AG04450 (cell line): ENCODE measurements at regions not wholly inside any gene's neighbourhood (a gene's known extent, or its start where the extent isn't known, plus 50 kb on each side); places are given as distances from the start of the nearest gene placed in this dataset.
"Not testable (repeated sequence)": the region's sequence is repeated elsewhere in the genome, so short reads cannot be mapped to it uniquely, and the experiment has no call there.

Experiments used
- CTCF ChIA-PET: fragments of 300-600, 350-600 bp; formaldehyde crosslinking; extraction: SDS; loops from one replicate; lab custom pipeline; 2022; ENCODE audit warnings: antibody characterized with exemption, inconsistent platforms; lab: Charles Lee
- POLR2A ChIA-PET: fragments of 350-600 bp; formaldehyde crosslinking; extraction: SDS; loops from one replicate; lab custom pipeline; 2021; ENCODE audit warnings: antibody characterized with exemption, inconsistent platforms; lab: Yijun Ruan, JAX
- DNase-seq: peaks from one replicate; pipeline ENCODE4 v3.0.0-alpha.2; 2011; ENCODE audit warnings: low read depth, low spot score
- H3K27ac ChIP-seq: one replicate; pipeline ENCODE4 v1.5.1; 2012; ENCODE audit warnings: low read depth, low read length, control low read depth
- H3K27me3 ChIP-seq: one replicate; pipeline ENCODE4 v1.6.0; 2012; ENCODE audit warnings: low read length; ENCODE audit not compliant: control insufficient read depth, insufficient read depth
- H3K4me3 ChIP-seq: 2 replicates; pipeline ENCODE4 v1.5.1; 2011; ENCODE audit warnings: mild to moderate bottlenecking, low read depth, low read length, control low read depth
- H3K9me3 ChIP-seq: 2 replicates; pipeline ENCODE4 v1.5.1; 2012; ENCODE audit warnings: low read length; ENCODE audit not compliant: control insufficient read depth, insufficient read depth
- CTCF ChIP-seq: IDR thresholded peaks from 2 replicates; pipeline ENCODE4 v1.5.1; 2011; ENCODE audit warnings: low read depth, low read length, control low read depth, inconsistent platforms

GRCh38 chr2:185278761-185279160 lies 459.8 kb upstream of the FSIP2 start:
- no peaks in the 10 kb centered on the region for H3K27me3 ChIP-seq
- no peak for TF ChIP-seq CTCF
- H3K4me3 ChIP-seq = no peak overlapping the region
- no peak for DNase-seq
- no peak overlapping the region for H3K27ac ChIP-seq
- no peaks in the 10 kb centered on the region for H3K9me3 ChIP-seq
- ChIA-PET CTCF (interaction anchor here (1.2 kb wide), 1 partner anchor 316 kb away, joined by 3 read pairs; no protein-coding TSS in a partner anchor), POLR2A (no interaction called here)

GRCh38 chr2:185279999-185280398 lies 458.6 kb upstream of the FSIP2 start:
- H3K4me3 ChIP-seq = no peak overlapping the region
- no peak for DNase-seq
- ChIA-PET CTCF (interaction anchor here (0.5 to 1.2 kb wide), 2 partner anchors 39 to 318 kb away, joined by 3 to 5 read pairs; no protein-coding TSS in a partner anchor), POLR2A (no interaction called here)
- no peaks in the 10 kb centered on the region for H3K27me3 ChIP-seq
- H3K9me3 ChIP-seq = no peaks in the 10 kb centered on the region
- TF ChIP-seq CTCF = peak; percentile 40
- H3K27ac ChIP-seq = no peak overlapping the region

DNA sequence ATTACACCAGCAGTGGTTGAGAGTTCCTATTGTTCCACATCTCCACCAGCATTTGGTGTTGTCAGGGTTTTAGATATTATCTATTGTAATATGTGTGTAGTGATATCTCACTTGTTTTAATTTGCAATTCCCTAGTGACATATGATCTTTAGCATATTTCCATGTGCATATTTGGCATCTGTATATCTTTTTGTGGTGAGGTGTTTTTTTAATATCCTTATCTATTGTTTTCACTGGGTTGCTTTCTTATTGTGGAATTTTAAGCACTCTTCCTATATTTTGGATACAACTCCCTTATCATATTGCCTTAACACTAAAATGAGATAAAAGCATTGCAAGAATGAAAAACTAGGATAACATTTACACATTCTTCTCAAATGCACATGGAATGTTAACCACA lies 453.9 kb upstream of the FSIP2 start:
- CTCF ChIA-PET = no interaction called here
- POLR2A ChIA-PET = no interaction called here
- Histone ChIP-seq H3K4me3 (no peak overlapping the region), H3K27ac (no peak overlapping the region), H3K27me3 (no peaks in the 10 kb centered on the region), H3K9me3 (no peaks in the 10 kb centered on the region)
- no peak for DNase-seq
- no peak for TF ChIP-seq CTCF

DNA sequence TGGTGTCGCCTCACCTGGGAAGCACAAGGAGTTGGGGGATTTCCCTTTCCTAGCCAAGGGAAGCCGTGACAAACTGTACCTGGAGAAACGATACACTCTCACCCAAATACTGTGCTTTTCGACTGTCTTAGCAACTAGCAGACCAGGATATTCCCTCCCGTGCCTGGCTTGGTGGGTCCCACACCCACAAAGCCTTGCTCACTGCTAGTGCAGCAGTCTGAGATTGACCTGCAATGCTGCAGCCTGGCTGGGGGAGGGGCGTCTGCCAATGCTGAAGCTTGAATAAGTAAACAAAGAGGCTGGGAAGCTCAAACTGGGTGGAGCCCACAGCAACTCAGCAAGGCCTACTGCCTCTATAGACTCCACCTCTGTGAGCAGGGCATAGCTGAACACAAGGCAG lies 448.6 kb upstream of the FSIP2 start:
- POLR2A ChIA-PET, H3K27ac ChIP-seq, H3K27me3 ChIP-seq, H3K9me3 ChIP-seq, DNase-seq, H3K4me3 ChIP-seq: not testable (repeated sequence)
- CTCF ChIA-PET = interaction anchor here (0.6 to 1.0 kb wide), 2 partner anchors 28 to 448 kb away, joined by 3 read pairs; partner anchors contain the start of gene FSIP2

- ChIA-PET POLR2A (no interaction called here), CTCF (interaction anchor here (1.0 to 1.5 kb wide), 3 partner anchors 447 to 1173 kb away, joined by 3 to 6 read pairs (median 4); partner anchors contain the start of gene FSIP2)
- H3K4me3 ChIP-seq = no peak overlapping the region
- TF ChIP-seq CTCF = peak; percentile 60
- no peak for DNase-seq
- H3K9me3 ChIP-seq = no peaks in the 10 kb centered on the region; the same call in 1 of the 2 replicates
- no peaks in the 10 kb centered on the region for H3K27me3 ChIP-seq
- H3K27ac ChIP-seq = no peak overlapping the region
Observed at GRCh38 chr2:185291035-185291647, 447.5 kb upstream of the FSIP2 start.
